Left forelimb (tissue), 1 donor: ENCODE measurements at regions not wholly inside any gene's neighbourhood (a gene's known extent, or its start where the extent isn't known, plus 50 kb on each side); places are given as distances from the start of the nearest gene placed in this dataset.
A peak's percentile ranks its signal among the peaks of the same experiment; 100 is the strongest.

Experiments
- DNase-seq: peaks from one replicate; pipeline ENCODE4 v3.0.0-alpha.2; 2018; ENCODE audit warnings: low spot score

DNA sequence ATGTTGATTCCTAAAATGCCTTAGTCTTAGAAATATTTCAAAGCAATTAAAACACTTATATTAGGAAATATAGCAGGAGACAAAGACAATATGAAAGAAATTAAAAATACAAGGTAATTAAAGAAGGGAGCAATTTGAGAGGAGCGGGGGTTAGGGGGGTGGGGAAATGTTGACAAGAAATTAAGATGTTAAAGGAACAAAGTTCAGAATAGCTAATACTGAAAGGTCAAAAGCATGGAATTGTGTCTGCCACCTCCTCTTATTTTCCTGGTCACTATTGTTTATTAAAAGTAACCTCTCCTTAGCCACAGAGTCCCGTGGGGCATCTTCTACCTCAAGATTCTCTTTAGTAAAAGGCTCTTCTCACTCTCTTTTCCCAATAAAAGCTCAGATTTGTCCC lies 244.1 kb downstream of the MREG start:
- DNase-seq, result no peak

DNA sequence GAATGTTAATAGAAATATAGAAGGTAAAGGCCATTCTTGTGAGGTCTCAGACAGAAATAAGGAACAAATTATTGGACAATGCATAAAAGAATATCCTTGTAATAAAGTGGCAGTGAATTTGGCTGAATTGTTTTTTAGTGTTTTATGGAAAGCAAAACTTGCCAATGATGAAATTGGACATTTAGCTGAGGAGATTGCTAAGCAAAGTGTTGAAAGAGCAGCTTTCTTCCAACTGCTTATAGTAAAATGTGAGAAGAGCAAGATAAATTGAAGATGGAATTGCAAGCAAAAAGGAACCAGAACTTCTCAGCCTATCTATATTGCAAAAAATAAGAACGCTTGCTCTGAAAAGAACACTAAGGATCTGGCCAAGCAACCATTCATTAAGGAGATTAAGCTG lies 245.7 kb downstream of the MREG start:
- no peak for DNase-seq

DNA sequence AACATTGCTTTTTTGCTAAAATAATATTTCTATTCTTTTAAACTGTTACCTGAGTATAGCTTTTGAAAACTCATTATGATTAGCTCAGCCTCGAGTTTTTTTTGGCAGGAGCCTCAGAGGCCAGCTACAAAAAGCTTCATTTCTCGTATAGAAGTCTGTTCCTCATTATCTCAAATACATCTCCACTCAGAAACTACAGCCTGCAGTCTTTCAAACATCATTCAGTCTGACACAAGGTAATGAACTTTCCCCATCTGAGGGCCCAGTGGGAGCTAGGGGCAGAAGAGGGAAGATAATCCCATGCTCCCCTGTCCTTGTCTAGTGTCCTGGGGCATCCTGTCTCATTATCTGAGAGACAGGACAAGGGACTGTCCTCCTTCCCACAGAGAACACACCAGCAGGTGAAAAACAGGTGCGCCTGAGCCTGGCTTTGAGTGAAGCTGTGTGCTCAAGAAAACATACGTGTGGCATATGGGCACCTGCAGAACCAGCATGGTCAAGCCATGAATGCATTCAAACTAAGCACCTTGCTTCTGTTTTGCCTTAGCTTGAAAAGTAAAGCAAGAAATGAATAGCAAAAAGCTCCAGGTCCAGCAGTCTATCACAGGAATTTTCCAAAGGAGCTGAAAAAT lies 247.5 kb downstream of the MREG start:
- DNase-seq, result no peak

DNA sequence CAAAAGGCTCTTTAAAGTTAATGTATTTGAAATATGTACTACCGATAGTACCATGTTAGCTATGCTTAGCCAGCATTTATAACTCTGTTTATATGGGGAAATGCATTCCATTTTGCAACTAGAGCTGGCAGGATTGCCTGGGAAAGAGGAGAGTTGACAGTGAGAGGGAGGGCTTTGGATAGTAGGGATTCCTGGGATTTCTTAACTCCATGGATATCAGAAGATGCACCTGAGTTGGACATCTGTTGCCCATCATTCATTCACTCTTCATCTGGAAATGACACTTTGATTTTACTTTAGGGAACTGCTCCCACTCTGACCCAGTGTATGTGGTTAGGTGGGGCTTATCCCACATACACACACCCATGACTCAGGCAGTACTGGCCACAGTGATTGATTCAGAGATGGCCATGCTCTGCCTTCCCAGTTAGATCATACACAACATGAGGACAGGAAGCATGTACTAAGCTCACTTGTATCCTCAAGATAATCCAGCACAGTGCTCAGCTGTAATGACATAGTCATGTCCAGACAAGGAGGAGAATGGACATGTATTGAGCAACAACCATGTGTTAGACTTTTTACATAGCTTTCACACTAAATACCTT lies 248.8 kb downstream of the MREG start:
- no peak for DNase-seq

DNA sequence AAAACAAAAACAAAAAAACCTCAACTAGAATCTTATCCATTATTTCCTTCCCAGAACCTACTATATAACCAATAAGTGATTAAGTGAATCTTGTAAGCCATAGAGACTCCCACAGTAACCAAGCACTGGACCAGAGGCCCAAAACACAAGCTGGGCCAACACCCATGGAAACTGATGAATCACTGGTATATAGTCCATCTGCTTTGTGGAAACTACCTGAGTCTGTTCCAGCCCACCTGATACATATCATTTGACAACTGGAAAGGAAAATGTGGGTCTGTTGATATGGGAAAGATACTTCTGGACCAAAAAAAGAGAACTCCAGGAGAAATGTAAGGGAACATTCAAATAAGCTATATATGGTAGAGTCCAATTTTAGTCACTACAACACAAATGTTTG lies 252.8 kb downstream of the MREG start:
- DNase-seq, result no peak

DNA sequence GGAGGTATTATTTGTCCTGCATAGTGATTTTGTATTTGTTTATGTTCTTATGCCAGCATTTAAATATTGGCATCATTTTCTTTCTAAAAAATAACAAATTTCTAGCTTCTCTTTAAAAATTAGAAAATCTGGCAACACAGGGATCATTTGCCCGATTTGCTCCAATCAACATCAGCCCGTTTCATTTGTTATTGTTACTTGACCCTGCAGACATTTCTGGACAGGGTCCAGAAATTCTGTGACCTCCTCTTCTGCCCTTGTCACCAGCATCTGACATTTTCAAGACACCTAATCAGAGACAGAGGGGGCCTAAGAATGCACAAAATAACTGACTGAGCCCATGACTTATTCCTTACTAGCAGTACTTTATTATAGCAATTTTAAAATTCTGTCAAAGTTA lies 253.3 kb downstream of the MREG start:
- DNase-seq, result no peak

DNA sequence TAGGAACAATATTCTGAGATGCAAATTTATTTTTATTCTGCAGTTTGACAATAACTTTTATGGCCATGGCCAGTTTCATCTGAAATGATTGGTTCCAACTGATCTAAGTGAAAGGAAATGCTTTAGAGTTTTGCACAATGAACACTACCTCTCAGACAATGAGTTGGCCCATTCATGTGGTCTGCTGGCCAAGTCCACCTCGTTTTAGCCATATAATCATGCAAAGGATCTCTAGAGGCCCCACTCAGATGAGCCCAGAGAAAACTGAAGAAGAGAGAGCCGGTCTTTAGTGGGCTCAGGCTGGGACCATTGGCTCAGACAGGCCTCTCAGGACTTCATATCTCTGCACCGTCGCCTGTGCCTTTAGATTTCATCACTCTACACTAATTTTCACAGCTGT lies 254.7 kb downstream of the MREG start:
- DNase-seq, result no peak

DNA sequence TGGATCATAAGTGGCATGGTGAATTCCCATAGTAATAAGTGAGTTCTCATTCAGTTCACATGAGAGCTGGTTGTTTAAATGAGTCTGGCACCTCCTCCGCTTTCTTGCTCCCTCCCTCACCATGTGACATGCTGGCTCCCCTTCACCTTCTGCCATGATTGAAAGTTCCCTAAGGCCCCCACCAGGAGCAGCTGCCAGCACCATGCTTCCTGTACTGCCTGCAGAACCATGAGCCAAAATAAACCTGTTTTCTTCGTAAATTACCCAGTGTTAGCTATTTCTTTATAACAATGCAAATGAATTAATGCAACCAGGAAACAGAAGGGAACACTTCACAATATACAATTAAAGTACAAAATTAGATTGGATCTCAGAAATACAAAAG lies 257.0 kb downstream of the MREG start:
- no peak for DNase-seq

DNA sequence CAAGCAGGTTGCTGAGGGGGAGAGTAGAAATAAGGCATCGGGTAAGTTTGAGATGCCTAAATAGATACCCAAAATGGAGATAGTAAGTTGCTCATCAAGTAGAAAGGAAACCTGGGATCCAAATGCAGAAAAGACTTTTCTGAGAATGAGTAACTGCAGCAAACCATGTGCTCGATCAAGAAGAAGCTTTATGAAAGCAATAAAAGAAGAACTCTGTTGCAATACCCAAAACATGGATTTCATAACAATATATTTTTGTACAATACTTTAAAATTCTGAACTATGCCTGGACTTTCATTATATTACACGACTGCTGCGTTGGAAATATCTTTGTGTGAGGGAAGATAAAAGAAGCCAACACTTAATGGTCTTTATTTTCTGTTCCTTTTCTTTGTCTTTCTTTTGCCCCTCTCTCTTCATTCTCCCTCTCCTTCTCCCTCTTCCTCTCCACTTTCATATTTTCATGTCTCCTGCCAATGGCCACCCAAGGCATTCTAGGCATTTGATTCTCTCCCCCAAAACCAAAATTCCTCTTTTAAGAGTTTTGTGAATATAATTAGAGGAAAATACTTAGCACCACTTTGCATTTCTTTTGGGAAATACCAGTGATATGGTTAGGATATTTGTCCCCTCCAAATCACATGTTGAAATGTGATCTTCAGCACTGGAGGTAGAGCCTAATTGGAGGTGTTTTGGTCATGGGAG lies 257.6 kb downstream of the MREG start:
- no peak for DNase-seq

DNA sequence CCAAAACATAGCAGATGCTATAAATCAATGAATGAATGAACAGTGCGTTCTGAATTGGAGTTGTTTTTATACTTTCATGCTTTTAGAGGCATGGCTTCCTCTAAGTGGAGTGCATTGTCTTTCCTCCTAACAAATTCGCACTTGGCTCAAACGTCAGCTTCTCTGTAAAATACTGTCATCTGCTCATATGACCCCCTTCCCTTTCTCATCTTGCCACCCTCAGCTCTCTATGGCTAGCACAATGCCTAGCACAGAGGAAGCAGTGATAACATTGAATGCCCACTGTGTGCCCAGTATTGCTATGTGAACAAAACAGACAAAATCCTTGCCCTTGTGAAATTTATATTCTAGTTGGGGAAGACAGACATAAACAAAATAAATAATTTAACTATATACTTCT lies 258.8 kb downstream of the MREG start:
- no peak for DNase-seq

DNA sequence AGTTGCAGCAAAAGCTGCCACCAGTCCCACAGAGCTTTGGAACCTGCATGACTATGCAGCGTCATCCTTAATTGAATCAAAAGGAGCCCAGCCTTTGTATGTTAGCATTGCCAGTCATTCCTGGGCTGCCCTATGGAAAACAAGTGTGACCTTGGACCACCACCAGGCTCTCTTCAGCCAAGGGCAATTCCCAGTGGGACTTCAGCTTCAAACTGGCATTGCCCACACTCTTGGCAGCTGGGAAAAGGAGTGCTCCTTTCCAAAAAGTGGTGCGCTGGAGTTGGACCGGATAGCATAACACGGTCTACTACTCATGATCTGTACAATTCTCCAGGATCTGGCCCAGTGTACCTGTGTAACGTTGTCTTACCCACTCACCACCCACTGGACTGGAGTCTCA lies 259.5 kb downstream of the MREG start:
- DNase-seq, result no peak

DNA sequence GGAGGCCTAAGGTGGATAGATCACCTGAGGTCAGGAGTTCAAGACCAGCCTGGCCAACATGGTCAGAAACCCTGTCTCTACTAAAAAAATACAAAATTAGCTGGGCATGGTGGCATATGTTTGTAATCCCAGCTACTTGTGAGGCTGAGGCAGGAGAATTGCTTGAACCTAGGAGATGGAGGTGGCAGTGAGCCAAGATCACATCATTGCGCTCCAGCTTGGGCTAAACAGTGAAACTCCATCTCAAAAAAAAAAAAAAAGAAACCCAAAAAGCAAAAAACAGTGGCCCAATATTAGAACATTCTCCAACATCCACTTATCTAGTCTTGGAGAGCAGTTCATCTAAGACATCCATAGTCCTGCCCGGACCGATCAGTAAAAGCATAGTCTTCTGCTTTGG lies 260.4 kb downstream of the MREG start:
- DNase-seq, result no peak

DNA sequence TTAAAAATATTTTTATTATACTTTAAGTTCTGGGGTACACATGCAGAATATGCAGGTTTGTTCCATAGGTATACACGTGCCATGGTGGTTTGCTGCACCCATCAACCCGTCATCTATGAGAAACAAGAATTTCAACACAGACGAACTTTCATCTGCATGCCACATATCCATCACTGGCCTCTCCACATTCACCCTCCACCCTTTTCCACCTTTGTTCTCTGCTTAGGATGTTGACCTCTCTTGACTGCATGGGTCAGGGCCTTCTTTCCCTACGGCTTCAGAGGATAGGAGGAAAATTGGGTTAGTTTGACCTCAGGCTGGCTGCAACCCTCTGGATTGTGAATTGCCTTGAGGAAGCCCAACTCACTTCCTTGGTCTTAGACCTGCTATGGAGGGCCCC lies 260.9 kb downstream of the MREG start:
- no peak for DNase-seq

DNA sequence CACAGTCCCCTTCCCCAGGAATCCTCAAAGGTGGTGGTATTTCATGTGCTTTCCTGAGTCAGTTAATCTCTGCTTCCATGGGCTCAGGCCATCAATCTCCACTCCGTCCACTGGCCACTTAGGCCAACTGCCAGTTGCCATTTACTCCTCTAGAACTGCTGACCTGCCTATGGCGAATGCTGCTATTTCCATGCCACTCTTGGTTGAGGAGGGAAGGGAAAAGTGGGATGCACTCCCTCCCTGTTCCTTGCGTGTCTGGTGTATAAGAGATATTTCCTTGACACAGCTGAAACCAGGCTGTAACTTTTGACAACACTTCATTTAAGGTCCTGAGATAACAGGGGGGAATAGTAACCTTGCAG lies 261.5 kb downstream of the MREG start:
- no peak for DNase-seq

DNA sequence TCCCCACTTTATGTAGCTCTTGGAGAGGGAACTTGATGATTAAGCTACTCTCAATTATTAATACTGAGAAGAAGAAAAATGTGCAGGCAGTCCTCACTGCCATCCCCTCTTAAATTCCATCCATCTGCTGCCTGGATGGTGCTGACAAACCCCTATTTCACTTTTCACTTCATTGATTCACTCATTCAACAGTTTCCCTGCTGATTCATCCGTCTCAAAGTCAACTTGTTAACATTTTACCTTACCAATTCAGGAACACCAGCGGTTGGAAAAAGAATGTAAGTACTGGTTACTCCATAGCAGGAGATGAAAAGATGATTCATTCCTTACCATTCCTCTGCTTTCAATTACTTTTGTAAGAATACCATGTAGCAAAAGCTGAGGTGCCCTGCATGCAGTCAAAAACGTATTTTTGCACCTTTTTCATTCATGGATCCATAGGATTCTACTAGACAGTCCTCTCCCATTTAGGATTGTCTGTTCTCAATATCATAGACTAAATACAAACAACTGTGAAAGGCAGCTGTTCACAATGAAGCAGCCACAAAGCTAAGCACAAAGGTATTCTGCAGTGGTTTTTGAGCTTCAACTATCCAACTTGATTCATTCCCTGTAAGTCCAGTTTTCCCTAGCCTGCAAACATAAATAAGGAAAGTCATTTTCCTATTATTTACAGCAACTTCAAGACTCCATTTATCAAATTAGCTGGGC lies 262.0 kb downstream of the MREG start:
- DNase-seq, result no peak

DNA sequence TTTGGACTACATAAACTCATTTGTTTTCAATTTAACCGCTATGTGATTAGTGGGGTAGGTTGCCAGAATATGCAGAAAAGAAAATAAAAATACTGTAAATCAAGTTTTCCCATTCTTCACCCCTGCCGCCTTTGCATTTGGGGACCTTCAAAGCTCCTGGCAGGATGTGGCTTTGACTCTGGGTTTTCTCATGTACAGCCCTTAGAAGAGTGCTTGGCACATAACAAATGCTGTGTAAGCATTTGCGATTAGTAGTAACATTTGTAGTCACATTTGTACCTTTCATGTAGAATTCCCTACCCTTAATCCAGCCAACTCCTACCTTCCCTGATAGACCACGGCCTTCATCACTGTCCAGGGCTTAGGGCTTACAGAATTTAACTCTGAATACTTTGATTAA lies 262.6 kb downstream of the MREG start:
- no peak for DNase-seq

DNA sequence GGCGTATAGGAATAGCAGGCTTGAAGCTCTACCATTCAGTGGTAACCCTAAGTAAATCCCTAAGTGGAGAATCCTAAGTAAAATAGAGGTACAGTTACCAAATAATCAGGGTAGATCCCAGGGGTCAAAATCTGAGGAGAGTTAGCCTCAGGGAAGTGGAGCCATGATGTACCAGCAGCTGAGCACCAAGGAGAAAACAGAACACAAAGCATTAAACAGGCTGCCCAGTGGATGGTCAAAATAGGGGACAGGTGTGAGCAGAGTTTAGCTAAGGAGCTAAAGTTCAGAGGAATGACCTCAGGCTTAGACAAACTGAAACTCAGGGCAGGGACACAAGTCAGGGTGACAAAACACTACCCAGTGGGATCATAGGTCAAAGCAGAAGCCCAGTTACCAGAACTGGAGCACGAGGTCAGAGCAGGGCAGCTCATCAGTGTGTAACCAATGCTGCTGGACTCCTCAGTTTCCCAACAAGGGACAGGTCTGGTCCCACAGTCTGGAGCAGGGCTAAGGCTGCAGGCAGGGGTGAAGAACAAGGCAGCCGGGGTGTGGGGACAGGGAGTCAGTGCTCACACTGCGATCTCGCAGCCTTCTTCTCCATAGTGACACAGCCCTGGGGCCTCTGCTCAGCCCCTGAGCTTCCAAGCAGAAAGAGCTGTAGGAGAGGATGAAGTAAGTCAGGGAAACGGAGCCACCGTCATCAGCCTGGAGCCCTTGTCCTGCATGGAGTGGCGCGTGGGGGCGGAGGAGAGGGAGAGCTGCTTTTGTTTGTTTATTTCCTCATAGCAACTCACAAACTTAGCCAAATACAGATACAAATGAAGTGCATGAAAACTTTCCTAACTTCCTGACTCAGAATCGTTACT lies 264.0 kb downstream of the MREG start:
- peak; percentile 84 for DNase-seq

DNA sequence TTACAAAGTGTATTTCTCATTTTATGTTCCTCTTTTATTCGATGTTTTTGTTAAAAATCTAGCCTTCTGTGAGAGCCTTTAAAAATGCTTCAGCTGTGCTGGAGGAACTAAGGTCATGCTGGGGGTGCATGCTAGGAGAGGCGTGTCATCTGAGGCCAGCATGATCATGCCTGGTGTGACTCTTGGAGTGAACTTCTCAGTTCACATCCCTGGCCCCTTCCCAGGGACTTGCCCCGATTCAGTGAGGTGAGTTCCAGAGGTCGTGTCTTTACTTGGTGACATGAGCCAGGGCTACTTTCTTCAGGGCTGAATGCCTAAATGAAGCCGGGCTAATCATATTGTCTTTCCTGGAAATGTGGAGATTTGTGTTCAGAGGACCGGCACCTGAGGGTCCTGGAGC lies 264.9 kb downstream of the MREG start:
- DNase-seq, result no peak

DNA sequence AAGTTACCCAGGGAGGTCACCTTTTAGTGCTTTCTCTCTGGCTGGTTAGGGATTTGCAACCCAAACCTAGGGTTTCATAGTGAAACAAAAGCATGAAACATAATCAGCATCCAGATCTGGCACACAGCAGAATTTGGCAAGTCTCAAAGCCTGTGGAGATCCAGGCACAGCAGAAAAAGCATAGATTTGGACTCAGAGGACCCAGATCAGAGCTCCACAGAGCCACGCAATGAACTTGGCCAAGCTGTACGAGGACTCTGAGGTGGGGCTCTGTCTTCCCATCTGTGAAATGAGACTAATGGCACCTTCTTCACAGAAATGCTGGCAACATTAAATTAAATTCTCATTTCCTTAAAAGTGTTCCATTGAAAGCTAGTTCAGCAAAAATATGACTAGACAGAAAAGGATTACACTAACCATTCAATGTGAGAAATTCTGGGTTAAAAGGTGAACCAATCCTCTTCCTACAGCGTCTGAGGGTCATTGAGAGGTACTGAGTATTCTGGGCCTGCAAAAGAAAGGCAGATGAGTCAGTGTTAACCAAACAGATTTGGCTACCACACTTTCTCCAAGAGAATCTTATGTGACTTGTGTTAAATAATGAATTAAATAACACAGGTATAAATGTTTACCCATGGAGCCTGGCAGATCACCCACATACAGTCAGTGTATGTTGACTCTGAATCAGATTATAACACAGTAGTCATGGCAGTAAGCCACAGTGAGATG lies 266.3 kb downstream of the MREG start:
- no peak for DNase-seq

DNA sequence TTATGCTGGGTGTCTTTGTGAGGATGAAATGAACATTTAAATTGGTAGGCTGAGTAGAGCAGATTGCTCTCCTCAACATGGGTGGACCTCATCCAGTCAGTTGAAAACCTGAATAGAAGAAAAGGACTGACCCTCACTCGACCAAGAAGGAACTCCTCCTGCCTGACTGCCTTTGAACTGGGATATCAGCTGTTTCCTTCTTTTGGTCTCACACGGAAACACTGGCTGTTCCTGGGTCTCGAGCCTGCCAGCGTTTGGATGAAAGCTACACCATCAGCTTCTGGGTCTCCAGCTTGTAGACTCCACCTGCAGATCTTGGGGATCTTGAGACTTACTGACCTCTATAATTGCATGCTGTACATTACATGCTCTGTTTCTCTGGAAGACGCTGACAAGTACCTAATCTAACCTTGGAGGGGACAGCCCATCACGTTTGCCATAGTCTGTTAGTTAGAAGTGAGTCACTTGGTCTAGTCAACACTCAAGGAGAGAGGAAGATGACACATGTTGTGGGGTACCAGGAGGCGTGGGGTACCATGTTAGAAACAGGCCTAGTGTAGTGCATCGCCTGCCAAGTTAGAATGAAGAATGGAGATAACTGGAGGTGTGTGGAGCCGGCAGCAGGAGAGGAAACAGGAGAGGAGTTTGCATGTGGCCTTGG lies 267.0 kb downstream of the MREG start:
- no peak for DNase-seq

DNA sequence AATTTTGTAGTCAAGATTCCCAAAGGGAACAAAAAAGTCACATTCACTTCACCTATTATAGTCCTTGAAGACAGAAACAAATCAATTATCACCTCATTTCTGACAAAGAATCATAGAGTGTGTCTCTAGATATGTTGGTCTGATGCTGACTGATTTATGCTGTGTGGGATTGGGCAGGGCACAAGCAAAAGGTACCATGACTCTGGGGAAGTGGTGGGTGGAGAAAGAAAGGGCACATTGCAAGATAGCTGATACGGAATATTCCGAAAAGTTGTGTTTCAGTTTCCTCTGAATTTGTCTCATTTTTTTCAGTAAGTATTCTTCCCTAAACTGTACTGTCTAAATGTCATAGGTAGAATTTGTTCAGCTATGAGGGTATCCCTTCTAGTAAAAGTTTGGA lies 268.0 kb downstream of the MREG start:
- no peak for DNase-seq
